ENCODE measurements at regions not wholly inside any gene's neighbourhood (a gene's known extent, or its start where the extent isn't known, plus 50 kb on each side); places are given as distances from the start of the nearest gene placed in this dataset.

- TF ChIP-seq CTCF (IDR thresholded peaks at IDR 0.05) (no peak), POLR2A (IDR thresholded peaks at IDR 0.05; ENCODE audit: low read depth) (no peak)
Measured at GRCh38 chr2:67834482-67834881, 228.3 kb downstream of the C1D start.
